T1000 (cell line): ENCODE measurements at regions not wholly inside any gene's neighbourhood (a gene's known extent, or its start where the extent isn't known, plus 50 kb on each side); places are given as distances from the start of the nearest gene placed in this dataset.

Experiments used
- DNase-seq: peaks from one replicate; lab custom pipeline; 2025; ENCODE audit warnings: mixed read lengths; lab: John Stamatoyannopoulos, UW

DNA sequence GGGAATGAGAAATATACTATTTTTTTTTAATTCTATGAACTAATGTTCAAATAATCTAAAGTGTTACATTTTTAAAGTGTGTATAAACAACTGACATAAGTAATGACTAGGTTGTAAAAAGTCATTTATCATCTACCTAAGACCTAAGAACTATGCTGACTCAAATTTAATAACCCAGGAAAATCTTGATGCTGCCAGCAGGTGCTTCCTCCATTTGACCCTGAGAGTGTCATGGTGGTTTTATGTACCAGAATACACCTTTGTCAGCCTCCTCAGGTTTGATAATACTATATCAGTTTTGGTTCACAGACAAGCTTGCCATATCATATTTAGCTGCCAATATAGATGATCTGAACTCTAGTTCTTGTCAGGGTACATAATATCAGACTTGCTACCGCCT is 1151.2 kb downstream of the PCDH17 start:
- DNase-seq, result no peak

- DNase-seq, result no peak
These were observed 1161.3 kb downstream of the PCDH17 start for GRCh38 chr13:58792854-58793253.

DNA sequence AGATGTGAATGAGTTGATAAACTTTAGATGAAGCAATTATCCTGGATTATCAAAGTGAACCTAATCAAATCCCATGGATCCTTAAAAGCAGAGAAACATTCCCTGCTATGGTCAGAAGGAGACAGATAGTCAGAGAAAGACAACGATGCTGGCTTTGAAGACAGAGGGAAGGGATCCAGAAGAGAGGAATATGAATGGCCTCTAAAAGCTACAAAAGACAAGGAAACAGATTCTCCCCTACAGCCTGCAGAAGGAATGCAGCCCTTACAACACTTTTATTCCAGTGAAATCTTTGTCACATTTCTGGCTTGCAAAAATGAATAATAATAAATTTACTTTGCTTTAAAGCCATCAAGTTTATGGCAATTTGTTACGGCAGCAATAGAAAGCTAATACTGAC is 1164.2 kb downstream of the PCDH17 start:
- no peak for DNase-seq

GRCh38 chr13:58804832-58805231 is 1173.3 kb downstream of the PCDH17 start:
- DNase-seq, result no peak

DNA sequence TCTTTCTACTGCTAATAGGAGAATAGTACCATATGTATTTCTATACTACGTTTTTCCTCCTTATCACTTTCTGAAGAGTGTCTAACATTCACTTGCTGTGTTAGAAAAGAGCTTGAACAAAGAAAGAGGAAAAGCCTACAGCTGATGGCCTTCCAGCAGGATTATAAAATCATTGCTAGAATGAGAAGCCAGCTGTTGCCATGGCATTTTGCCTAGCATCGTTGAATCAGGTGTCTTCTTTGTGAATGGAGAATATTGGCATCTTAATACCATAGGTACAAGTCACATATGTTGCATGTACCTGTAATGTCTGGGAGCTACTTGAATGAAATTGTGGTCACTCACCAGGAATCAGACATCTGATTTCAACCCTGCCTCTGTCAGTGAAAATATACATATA is 1174.9 kb downstream of the PCDH17 start:
- no peak for DNase-seq

DNA sequence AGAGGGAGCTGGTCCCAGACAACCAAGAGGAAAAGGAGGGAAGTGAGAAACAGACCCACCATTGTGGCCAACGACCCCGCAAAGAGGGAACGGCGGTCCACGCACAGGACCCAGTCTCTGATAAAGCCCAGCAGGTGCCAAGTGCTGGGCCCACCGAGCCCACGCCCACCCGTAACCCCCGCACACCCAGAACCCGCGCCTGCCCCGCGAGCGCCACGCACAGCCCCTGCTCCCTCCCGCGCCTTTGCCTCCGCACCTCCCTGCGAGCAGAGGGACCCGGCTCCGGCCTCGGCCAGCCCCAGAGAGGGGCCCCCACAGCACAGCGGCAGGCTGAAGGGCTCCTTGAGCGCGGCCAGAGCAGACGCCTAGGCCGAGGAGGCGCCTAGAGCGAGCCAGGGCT is 1192.2 kb downstream of the PCDH17 start:
- no peak for DNase-seq

GRCh38 chr13:58827904-58828303 is 1196.4 kb downstream of the PCDH17 start:
- DNase-seq, result no peak

DNA sequence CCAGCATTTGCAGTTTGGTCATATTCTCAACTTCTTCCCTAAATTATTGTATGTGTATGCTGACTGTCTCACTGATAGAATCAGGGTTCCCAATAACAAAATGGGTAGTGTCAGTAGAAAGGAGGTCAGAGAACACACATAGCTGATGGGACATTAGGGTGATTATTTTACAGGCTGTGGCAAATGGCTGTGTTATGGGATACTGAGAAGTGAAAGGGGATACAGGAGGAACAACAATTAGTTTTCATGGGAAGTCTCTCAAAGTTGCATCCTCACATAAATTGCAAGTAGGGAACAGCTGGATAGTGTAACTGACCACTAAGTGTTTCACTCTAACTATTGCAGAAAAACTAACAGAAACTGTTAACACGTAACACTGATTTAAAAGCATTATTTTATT is 1199.3 kb downstream of the PCDH17 start:
- DNase-seq, result no peak

DNA sequence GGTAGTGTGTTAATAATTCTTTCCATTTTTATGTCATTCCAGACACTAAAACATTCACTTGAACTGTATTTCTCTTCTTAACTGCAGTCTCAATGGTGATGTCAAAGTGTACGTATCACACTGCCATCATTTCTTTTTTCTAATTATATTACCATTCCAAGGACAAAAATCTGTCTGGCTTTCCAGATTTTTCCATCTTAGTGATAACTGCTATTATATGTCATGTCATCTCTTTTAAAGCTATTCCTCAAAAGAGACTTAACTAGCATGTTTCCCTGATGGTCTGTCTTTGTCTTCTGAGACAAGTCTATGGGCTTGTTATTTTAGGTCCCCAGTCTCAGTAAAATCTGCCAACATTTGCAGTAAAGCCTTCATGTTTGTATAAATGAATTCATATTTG is 1207.1 kb downstream of the PCDH17 start:
- no peak for DNase-seq

- no peak for DNase-seq
These were observed 1211.5 kb downstream of the PCDH17 start for GRCh38 chr13:58843071-58843470.

GRCh38 chr13:58843567-58843966 is 1212.0 kb downstream of the PCDH17 start:
- DNase-seq, result no peak

DNA sequence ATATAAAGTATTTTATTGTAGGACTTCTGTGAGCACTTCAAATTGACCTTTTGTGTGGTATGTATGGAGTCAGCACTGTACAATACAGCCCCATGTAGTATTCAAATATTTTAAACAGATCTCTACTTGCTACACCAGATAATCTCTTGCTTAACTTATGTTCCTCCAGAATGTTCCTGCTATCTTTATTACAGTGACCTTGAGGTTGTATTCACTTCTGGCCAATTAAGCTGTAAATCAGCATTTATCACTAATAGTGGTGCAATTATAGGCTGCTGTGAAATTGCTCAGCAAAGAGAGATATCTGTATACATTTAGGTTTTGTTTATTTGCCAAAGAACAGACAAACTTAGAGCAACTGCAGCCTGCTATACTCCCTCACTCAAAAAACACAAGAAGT is 1218.6 kb downstream of the PCDH17 start:
- DNase-seq, result no peak

DNA sequence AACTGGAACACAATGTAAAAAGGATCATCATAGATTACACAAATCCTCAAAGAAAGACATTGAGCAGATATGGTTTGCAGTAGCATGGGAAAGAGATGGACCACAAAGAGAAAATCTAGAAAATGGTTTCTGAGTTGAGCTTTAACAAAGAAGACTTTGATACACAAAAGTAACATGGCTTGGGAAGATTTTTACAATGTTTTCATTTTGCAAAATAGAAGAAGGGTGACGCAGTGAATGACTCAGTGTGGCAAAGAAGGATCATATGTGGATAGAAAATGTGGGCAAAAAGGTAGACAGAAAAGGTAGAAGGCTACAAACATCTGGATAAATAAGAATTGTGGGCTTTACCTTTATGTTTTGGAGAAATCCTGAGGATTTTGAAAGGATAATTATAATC is 1220.5 kb downstream of the PCDH17 start:
- DNase-seq, result no peak

DNA sequence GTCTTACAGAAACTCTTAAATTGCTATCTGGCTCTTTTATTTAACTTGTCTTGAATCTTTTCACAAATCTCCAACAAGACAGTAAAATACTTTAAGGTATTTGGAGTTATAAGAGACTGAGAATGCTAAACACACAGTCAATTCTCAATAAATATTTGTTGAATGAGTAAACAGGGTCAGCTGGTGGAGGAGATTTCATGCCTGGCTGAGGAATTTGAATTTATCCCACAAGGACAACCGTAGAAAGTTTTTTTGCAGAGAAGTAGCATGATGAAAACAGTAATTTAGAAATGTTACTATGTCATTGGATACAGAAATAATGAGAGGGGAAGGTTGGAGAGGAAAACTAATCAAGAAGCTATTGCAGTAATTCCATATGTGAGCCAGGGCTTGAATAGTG is 1223.7 kb downstream of the PCDH17 start:
- DNase-seq, result no peak

GRCh38 chr13:58858870-58859371 is 1227.4 kb downstream of the PCDH17 start:
- DNase-seq, result no peak

DNA sequence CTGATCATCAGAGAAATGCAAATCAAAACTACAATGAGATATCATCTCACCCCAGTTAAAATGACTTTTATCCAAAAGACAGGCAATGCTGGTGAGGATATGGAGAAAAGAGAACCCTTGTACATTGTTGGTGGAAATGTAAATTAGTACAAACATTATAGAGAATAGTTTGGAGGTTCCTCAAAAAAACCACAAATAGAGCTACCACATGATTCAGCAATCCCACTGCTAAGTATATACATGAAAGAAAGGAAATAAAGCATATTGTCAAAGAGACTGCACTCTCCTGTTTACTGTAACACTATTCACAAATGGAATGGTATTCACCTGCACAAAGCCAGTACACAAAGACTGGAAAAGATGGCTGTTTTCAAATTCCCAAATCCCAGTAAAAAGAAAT is 1233.7 kb downstream of the PCDH17 start:
- DNase-seq, result no peak

DNA sequence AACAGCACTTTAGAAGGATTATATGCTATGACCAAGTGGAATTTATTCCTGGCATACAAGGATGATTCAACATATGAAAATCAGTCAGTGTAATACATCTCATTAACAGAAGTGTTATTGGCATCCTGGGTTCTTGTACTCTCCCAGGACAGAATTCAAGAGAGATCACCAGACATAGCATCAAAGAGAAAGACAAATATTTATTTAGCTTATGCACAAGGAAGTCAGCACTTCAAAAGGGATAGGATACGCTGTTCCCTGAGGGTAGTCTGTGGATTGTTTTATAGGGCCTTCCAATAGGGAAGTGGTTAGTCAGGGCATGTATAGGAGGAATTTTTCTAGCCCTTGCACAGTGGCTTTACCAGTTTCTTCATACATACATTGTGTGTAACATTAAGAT is 1238.0 kb downstream of the PCDH17 start:
- DNase-seq, result no peak

DNA sequence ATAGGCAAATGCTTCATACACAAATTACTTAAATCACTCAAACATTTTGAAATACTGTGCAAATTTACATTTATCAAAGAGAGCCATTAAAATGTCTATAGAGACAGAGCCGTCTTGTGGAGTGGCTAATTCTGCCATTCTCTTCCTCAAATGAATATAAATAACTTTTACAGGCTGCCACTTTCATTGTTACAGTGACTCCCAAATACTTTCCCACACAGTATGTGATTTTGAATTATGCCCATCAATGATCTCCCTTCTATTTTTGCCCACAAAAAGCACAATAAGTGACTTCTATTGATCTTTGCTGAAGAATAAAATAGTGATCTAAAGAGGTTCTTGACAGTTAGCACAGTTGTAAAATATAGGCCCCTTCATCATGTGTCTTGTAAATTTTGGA is 1244.9 kb downstream of the PCDH17 start:
- no peak for DNase-seq

DNA sequence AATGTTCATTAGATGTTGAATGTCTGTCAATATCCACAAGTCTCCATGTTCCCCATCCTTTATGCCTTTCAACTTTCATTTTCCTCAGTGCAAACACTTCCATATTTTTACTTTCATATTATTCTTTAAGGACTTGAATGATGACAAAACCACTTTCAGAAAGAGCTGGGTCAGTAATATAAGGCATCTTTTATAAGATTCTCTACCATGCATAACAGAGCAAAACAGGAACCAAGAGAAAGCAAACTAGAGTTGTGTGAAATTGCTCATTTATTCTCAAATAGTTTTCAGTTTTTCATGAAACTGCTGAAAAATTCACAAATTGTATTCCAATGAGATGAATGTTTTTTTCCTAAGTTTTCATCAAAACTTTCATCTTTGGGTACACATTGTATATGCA is 1247.6 kb downstream of the PCDH17 start:
- no peak for DNase-seq

- no peak for DNase-seq
These were observed 1251.0 kb downstream of the PCDH17 start for GRCh38 chr13:58882516-58882915.

DNA sequence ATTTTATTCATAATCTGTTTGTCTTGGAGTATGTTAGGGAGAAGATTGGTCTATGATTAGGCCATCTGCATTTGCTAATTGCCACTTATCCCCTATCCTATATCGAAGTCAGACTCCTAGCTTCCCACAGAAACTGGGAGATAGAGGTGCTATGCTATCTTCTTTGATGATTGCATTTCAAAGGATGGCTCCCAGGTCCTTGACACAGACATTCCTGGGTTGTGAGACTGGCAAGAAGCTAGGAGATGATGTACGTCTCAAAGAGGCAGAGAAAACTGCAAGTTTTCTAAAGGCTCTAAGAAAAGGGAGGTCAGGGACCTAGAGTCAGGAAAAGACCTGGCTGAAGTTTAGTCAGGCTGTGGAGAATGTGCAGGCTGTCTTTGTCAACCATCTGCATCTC is 1251.9 kb downstream of the PCDH17 start:
- DNase-seq, result no peak

GRCh38 chr13:58884353-58885209 is 1253.0 kb downstream of the PCDH17 start:
- no peak for DNase-seq

GRCh38 chr13:58889474-58889873 is 1257.9 kb downstream of the PCDH17 start:
- DNase-seq, result no peak

DNA sequence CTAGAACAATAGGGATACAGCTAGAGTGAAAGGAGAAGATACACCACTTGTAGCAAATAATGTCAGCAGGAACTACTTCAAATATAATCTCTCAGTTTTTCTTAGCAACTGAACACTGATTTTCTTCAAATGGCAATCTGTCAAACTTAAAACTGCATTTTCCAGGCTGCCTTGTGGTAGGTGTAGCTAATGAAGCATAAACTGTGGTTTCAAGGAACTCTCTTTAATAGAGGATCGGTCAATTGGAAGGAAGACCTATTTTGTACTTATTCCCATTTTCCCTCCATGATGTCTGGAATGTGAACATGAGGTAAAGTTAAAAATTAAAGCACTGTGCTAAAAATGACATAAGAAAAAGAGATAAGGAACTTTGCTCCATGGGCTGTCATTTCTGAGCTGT is 1261.9 kb downstream of the PCDH17 start:
- DNase-seq, result no peak
